ENCODE measurements at regions not wholly inside any gene's neighbourhood (a gene's known extent, or its start where the extent isn't known, plus 50 kb on each side); places are given as distances from the start of the nearest gene placed in this dataset.
"Not testable (repeated sequence)": the region's sequence is repeated elsewhere in the genome, so short reads cannot be mapped to it uniquely, and the experiment has no call there.

- H3K36me3 ChIP-seq; H3K9me3 ChIP-seq; H3K27me3 ChIP-seq; H3K4me3 ChIP-seq; intact Hi-C loops (cut with DNase I); H3K27ac ChIP-seq; H3K4me1 ChIP-seq; DNase-seq (ENCODE audit: low spot score in 2 of 2): not testable (repeated sequence)
Measured at GRCh38 chr16:15307184-15307583, 70.9 kb downstream of the NPIPA5 start.

DNA sequence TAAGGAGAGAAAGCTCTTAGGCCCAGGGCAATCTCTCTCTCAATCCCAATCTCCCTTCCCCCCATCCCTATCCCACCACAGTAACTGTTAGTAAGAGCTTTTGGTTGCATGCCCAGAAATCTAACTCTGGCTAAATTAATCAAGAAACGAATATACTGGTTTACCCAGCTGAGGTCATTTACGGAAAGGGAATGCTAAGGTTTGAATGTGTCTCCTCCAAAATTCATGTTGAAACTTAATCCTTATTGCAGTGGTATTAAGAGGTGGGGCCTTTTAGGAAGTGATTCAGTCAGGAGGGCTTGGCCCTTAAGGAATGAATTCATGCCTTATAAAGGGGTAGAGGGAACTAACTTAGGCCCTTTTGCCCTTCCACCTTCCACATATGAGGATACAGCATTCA, 72.2 kb downstream of the NPIPA5 start:
- H3K4me3 ChIP-seq; H3K27me3 ChIP-seq; H3K9me3 ChIP-seq; DNase-seq (ENCODE audit: low spot score in 2 of 2); H3K4me1 ChIP-seq; H3K36me3 ChIP-seq; intact Hi-C loops (cut with DNase I); H3K27ac ChIP-seq: not testable (repeated sequence)

GRCh38 chr16:15303667-15304324, 74.3 kb downstream of the NPIPA5 start:
- H3K4me1 ChIP-seq; intact Hi-C loops (cut with DNase I); H3K36me3 ChIP-seq; H3K27me3 ChIP-seq; DNase-seq (ENCODE audit: low spot score in 2 of 2); H3K27ac ChIP-seq; H3K9me3 ChIP-seq; H3K4me3 ChIP-seq: not testable (repeated sequence)

DNA sequence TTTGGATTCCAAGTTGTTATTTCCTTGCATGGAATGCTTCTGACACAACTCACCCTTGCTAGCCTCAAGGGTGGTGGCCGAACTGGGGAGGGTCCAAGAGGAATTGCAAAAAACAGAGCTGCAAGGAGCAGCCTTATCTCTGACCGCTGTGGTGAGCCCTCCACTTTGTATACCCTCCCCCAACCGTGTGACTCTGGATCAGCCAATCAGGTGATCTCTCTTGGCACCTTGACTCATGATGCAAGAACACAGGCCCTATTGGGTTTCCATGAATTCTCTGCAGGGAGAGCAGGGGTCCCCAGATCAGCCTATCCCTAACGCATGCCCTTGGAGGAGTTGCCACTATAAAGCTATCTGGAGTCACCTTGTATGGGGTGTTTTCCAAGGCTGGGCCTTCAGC, 81.0 kb downstream of the NPIPA5 start:
- DNase-seq (ENCODE audit: low spot score in 2 of 2); H3K4me1 ChIP-seq; H3K27me3 ChIP-seq; H3K4me3 ChIP-seq; H3K9me3 ChIP-seq; intact Hi-C loops (cut with DNase I); H3K36me3 ChIP-seq; H3K27ac ChIP-seq: not testable (repeated sequence)

DNA sequence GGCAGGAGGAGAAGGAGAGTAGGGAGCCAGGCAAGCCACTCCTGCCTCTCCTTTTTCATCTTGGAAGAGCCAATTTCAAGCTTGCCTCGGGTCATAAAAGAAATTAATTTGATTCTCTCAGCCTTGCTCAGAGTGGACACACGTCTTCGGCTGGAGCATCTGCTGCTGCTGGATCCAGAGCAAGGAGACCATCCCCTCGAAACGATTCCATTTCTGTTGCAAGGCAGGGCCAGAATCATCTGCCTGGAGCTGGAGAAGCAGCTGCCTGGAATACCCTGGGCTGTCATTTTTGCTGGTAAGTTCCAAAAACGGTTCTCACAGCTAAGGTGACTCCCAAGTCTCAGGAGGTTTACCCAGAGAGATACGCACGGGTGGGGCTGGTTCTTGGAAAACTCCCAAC, 103.3 kb downstream of the NPIPA5 start:
- DNase-seq (ENCODE audit: low spot score in 2 of 2); H3K27me3 ChIP-seq; intact Hi-C loops (cut with DNase I); H3K4me3 ChIP-seq; H3K36me3 ChIP-seq; H3K4me1 ChIP-seq; H3K27ac ChIP-seq; H3K9me3 ChIP-seq: not testable (repeated sequence)

GRCh38 chr16:15273964-15274363, 104.1 kb downstream of the NPIPA5 start:
- not testable (repeated sequence) for DNase-seq (ENCODE audit: low spot score in 2 of 2)

GRCh38 chr16:15266941-15267340, 111.2 kb downstream of the NPIPA5 start:
- H3K4me3 ChIP-seq; H3K36me3 ChIP-seq; H3K27me3 ChIP-seq; H3K4me1 ChIP-seq; H3K9me3 ChIP-seq; DNase-seq (ENCODE audit: low spot score in 2 of 2); intact Hi-C loops (cut with DNase I); H3K27ac ChIP-seq: not testable (repeated sequence)

More at GRCh38 chr16:15273964-15274363, 104.1 kb downstream of the NPIPA5 start:
- H3K4me3 ChIP-seq; H3K9me3 ChIP-seq; H3K36me3 ChIP-seq; intact Hi-C loops (cut with DNase I); H3K27ac ChIP-seq; H3K4me1 ChIP-seq; H3K27me3 ChIP-seq: not testable (repeated sequence)

GRCh38 chr16:15262212-15262611, 115.9 kb downstream of the NPIPA5 start:
- H3K27me3 ChIP-seq; H3K27ac ChIP-seq; intact Hi-C loops (cut with DNase I); DNase-seq (ENCODE audit: low spot score in 2 of 2); H3K9me3 ChIP-seq; H3K36me3 ChIP-seq; H3K4me3 ChIP-seq; H3K4me1 ChIP-seq: not testable (repeated sequence)

DNA sequence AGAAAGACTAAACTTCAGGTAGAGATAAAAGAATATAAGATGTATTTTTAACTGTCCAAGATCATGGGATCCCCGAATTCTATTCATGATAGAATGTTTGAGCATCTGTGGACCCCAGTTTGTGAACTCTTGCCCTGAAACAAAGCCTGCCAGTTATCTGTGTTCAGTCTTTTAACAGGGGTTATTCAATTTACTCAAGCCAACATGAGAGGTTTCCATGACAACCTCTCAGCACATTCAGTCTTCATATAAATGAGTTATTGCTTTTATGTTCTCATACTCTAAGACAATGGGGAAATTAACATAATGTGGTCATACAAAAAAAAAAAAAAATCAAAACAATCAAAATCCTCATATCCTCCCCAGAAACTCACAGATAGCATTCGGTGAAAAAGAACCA, 130.1 kb downstream of the NPIPA5 start:
- H3K4me3 ChIP-seq; DNase-seq (ENCODE audit: low spot score in 2 of 2); H3K9me3 ChIP-seq; H3K4me1 ChIP-seq; intact Hi-C loops (cut with DNase I); H3K36me3 ChIP-seq; H3K27ac ChIP-seq; H3K27me3 ChIP-seq: not testable (repeated sequence)

DNA sequence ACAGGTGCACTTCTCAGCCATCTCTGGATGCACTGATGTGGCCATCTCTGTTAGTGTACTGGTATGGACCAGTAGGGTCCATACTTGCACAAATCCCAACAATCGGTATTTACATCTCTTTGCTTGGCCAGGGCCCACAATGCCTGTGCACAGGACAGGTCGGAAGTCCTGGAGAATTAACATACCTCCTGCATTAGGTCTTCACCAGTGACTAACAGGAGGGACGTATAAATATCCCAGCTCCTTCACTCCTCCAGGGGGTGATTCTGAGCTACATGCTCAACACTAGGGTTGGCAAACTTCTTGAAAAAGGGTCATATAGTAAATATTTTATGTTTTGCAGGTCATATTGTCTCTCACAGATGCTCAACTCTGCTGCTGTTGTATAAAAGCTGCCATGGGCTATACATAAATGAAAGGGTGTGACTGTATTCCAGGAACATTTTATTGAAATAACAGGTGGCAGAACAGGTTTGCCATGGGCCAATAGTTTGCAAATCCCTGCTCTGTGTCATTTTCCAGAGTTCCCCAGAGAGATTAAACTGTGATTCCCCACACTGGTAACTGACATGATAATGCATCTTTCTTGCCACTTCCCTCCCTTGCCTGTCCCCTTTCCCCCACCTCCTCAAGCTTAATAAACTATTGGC, 141.3 kb downstream of the NPIPA5 start:
- H3K36me3 ChIP-seq; H3K4me3 ChIP-seq; DNase-seq (ENCODE audit: low spot score in 2 of 2); H3K27ac ChIP-seq; H3K9me3 ChIP-seq; H3K27me3 ChIP-seq; intact Hi-C loops (cut with DNase I); H3K4me1 ChIP-seq: not testable (repeated sequence)

- H3K27me3 ChIP-seq; H3K9me3 ChIP-seq; H3K36me3 ChIP-seq; H3K4me1 ChIP-seq; H3K27ac ChIP-seq; intact Hi-C loops (cut with DNase I); H3K4me3 ChIP-seq; DNase-seq (ENCODE audit: low spot score in 2 of 2): not testable (repeated sequence)
Measured at GRCh38 chr16:15235140-15235539, 141.1 kb upstream of the RRN3 start.

DNA sequence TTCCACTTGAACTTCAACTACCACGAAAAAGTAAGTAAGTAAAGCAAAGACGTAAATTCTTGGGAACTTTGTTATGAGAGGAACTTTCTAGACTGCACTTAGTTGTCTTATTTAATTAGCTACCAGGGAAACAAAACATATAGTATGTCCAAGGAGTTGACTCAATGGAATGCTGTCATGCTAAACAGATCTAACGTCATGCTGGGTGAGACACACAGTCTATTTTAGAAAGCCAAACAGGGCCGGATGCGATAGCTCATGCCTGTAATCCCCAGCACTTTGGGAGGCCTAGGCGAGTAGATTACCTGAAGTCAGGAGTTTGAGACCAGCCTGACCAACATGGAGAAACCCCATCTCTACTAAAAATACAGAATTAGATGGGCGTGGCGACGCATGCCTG, 140.6 kb upstream of the RRN3 start:
- intact Hi-C loops (cut with DNase I); H3K27me3 ChIP-seq; H3K9me3 ChIP-seq; H3K27ac ChIP-seq; DNase-seq (ENCODE audit: low spot score in 2 of 2); H3K4me1 ChIP-seq; H3K4me3 ChIP-seq; H3K36me3 ChIP-seq: not testable (repeated sequence)

GRCh38 chr16:15230432-15230831, 136.4 kb upstream of the RRN3 start:
- H3K4me1 ChIP-seq; H3K27ac ChIP-seq; H3K9me3 ChIP-seq; H3K4me3 ChIP-seq; H3K27me3 ChIP-seq; intact Hi-C loops (cut with DNase I); DNase-seq (ENCODE audit: low spot score in 2 of 2); H3K36me3 ChIP-seq: not testable (repeated sequence)

GRCh38 chr16:15229661-15230060, 135.6 kb upstream of the RRN3 start:
- intact Hi-C loops (cut with DNase I); H3K27ac ChIP-seq; H3K4me3 ChIP-seq; H3K9me3 ChIP-seq; H3K4me1 ChIP-seq; H3K27me3 ChIP-seq; DNase-seq (ENCODE audit: low spot score in 2 of 2); H3K36me3 ChIP-seq: not testable (repeated sequence)

- H3K27me3 ChIP-seq; DNase-seq (ENCODE audit: low spot score in 2 of 2); H3K9me3 ChIP-seq; H3K27ac ChIP-seq; H3K4me1 ChIP-seq; H3K36me3 ChIP-seq; intact Hi-C loops (cut with DNase I); H3K4me3 ChIP-seq: not testable (repeated sequence)
Measured at GRCh38 chr16:15224651-15225050, 130.6 kb upstream of the RRN3 start.

All from ascending aorta (tissue), 2 donors.